ENCODE measurements at regions not wholly inside any gene's neighbourhood (a gene's known extent, or its start where the extent isn't known, plus 50 kb on each side); places are given as distances from the start of the nearest gene placed in this dataset.

DNA sequence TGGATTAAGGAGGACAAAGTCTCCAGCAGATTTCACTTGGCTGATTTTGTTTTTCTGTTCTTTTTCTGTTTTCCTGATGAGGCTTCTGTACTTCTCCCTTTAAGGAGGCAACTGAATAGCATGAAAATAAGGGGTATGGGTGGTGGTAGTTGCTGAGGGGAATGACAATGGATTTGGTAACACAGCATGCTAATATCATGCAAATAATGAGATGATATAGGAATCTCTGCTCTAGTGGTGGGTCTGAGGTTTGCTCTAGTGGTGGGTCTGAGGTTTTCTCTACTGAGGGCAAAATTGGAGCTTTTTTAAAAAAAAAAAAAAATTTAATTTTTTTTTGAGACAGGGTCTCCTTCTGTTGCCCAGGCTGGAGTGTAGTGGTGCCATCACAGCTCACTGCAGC is 139.7 kb downstream of the C9orf152 start:
- Histone ChIP-seq H3K36me3 (replicated peaks in 1 of 2; ENCODE audit: control extremely low read depth in 1 of 2, control insufficient read depth in 1 of 2, extremely low read depth in 1 of 2, insufficient read depth in 2 of 2, low read length in 1 of 2) (peaks cover 0 to 37% of the 10 kb centered on the region in 2 experiments), H2AFZ (ENCODE audit: insufficient read depth, low read depth, low read length, poor library complexity, severe bottlenecking) (no peak overlapping the region), H3K9ac (ENCODE audit: low read length) (no peak overlapping the region), H3K4me3 (ENCODE audit: control extremely low read depth in 1 of 5, extremely low read depth in 1 of 5, insufficient read depth in 1 of 5, low read depth in 2 of 5, low read length in 4 of 5) (no peak overlapping the region), H3K79me2 (ENCODE audit: control insufficient read depth, insufficient read depth, low read length) (peaks cover 99% of the 10 kb centered on the region), H3K27ac (ENCODE audit: low read length in 2 of 2) (peak overlapping the region in 1 of 2 donors; percentile 4), H3K4me1 (ENCODE audit: control insufficient read depth in 2 of 2, insufficient read depth in 2 of 2, low read length in 2 of 2) (peaks cover 63 to 80% of the 10 kb centered on the region in 2 donors), H4K20me1 (ENCODE audit: control insufficient read depth, insufficient read depth, low read length, poor library complexity, severe bottlenecking) (peaks cover 82% of the 10 kb centered on the region), H3K9me3 (ENCODE audit: control extremely low read depth in 1 of 3, control insufficient read depth in 2 of 3, insufficient read depth in 1 of 3, low read length in 2 of 3) (no peaks in the 10 kb centered on the region), H3K27me3 (replicated peaks in 1 of 4; ENCODE audit: control extremely low read depth in 1 of 4, control insufficient read depth in 3 of 4, insufficient read depth in 4 of 4, low read length in 3 of 4) (no peaks in the 10 kb centered on the region), H3K4me2 (replicated peaks; ENCODE audit: low read depth, low read length, poor library complexity, severe bottlenecking) (no peak overlapping the region)
- ChIA-PET POLR2A (interaction anchor here (0.8 kb wide), 1 partner anchor 161 kb away, joined by 3 read pairs; no protein-coding TSS in a partner anchor), CTCF (interaction anchor here (0.6 to 2.3 kb wide), 7 partner anchors 10 to 209 kb away, joined by 3 to 12 read pairs (median 3); no protein-coding TSS in a partner anchor)
- no peak for ATAC-seq (ENCODE audit: low read depth)
- Mint-ChIP-seq H3K9me3 (ENCODE audit: insufficient read depth) (no peaks in the 10 kb centered on the region), H3K4me3 (peak overlapping the region; percentile 60), H3K27me3 (no peaks in the 10 kb centered on the region), H3K27ac (peak overlapping the region; percentile 63), H3K4me1 (peaks cover 87% of the 10 kb centered on the region)
- intact Hi-C loops (cut with micrococcal nuclease): no loop called here
- DNase-seq: no peak
- no peak for TF ChIP-seq EZH2 (IDR thresholded peaks at IDR 0.05; ENCODE audit: borderline replicate concordance, insufficient read depth, low read depth, low read length, poor library complexity, severe bottlenecking)
- TF ChIP-seq, protein P1, sequence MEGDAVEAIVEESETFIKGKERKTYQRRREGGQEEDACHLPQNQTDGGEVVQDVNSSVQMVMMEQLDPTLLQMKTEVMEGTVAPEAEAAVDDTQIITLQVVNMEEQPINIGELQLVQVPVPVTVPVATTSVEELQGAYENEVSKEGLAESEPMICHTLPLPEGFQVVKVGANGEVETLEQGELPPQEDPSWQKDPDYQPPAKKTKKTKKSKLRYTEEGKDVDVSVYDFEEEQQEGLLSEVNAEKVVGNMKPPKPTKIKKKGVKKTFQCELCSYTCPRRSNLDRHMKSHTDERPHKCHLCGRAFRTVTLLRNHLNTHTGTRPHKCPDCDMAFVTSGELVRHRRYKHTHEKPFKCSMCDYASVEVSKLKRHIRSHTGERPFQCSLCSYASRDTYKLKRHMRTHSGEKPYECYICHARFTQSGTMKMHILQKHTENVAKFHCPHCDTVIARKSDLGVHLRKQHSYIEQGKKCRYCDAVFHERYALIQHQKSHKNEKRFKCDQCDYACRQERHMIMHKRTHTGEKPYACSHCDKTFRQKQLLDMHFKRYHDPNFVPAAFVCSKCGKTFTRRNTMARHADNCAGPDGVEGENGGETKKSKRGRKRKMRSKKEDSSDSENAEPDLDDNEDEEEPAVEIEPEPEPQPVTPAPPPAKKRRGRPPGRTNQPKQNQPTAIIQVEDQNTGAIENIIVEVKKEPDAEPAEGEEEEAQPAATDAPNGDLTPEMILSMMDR (IDR thresholded peaks at IDR 0.05): no peak

DNA sequence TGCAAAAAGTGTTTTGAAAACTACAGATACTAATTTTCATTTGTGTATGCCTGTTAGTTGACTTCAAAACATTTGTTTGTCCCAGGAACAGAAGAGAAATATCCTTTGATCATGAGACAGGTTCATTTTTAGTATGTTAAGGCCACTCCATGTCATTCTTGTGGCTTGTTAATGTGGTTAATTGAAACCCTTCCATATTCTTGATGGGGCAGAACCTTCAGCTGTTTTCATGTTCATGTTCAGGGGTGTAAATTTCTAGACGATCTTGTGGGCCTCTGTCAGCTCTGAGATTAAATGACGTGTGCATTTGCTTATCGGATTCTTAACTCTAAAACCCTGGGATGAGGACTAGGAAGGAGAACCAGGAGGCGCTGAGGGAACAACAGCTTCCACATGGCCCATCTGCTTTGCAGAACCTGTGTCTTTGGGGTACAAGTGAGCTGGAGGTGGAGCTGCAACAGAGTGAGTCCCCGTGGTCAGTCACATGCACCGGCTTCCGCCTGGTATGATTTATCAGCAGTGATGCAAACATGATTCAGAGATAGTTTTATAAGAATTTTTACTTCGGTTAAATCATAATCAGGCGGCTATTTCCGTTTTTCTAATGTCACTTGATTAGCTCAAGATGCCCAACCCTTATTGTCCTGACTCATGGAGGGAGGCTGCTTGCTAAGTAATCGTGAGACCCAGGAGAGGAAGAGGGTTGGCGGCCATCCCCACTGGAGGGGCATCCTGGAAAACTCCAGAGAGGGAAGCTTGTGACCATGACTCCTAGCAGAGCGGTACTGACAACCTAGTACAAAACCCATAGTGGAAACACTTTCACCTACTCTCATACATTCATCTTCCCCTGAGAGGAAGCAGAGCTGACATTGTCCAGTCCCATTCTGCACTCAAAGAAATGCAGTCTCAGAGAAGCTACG is 138.4 kb downstream of the C9orf152 start:
- intact Hi-C loops (cut with micrococcal nuclease): loop anchor here (10.0 kb wide), 1 partner anchor 55 kb away; no protein-coding TSS in a partner anchor
- POLR2A ChIA-PET: no interaction called here
- Mint-ChIP-seq H3K27me3 (no peaks in the 10 kb centered on the region), H3K27ac (peak overlapping the region; percentile 65), H3K4me3 (peak overlapping the region; percentile 26), H3K9me3 (ENCODE audit: insufficient read depth) (no peaks in the 10 kb centered on the region), H3K4me1 (peaks cover 88% of the 10 kb centered on the region)
- peaks cover 99% of the 10 kb centered on the region for H3K79me2 ChIP-seq (ENCODE audit: control insufficient read depth, insufficient read depth, low read length)
- H2AFZ ChIP-seq (ENCODE audit: insufficient read depth, low read depth, low read length, poor library complexity, severe bottlenecking): no peak overlapping the region
- ATAC-seq (ENCODE audit: low read depth): no peak
- CTCF ChIA-PET: interaction anchor here (0.8 to 2.3 kb wide), 6 partner anchors 12 to 210 kb away, joined by 3 to 12 read pairs (median 4); no protein-coding TSS in a partner anchor
- DNase-seq: no peak
- H3K4me2 ChIP-seq (replicated peaks; ENCODE audit: low read depth, low read length, poor library complexity, severe bottlenecking): no peak overlapping the region
- H4K20me1 ChIP-seq (ENCODE audit: control insufficient read depth, insufficient read depth, low read length, poor library complexity, severe bottlenecking): peaks cover 81% of the 10 kb centered on the region
- H3K9ac ChIP-seq (ENCODE audit: low read length): no peak overlapping the region
- H3K4me1 ChIP-seq (ENCODE audit: control insufficient read depth in 2 of 2, insufficient read depth in 2 of 2, low read length in 2 of 2): peaks cover 57 to 72% of the 10 kb centered on the region in 2 donors
- H3K9me3 ChIP-seq (ENCODE audit: control extremely low read depth in 1 of 3, control insufficient read depth in 2 of 3, insufficient read depth in 1 of 3, low read length in 2 of 3): no peaks in the 10 kb centered on the region
- TF ChIP-seq EZH2 (IDR thresholded peaks at IDR 0.05; ENCODE audit: borderline replicate concordance, insufficient read depth, low read depth, low read length, poor library complexity, severe bottlenecking): no peak
- TF ChIP-seq, protein P1 (IDR thresholded peaks at IDR 0.05): no peak
- no peak overlapping the region for H3K4me3 ChIP-seq (ENCODE audit: control extremely low read depth in 1 of 5, extremely low read depth in 1 of 5, insufficient read depth in 1 of 5, low read depth in 2 of 5, low read length in 4 of 5)
- WGBS (ENCODE audit: insufficient coverage): 92% methylated on average over 8 of the region's 14 CpGs
- peak overlapping the region in 1 of 2 donors; percentile 45 for H3K27ac ChIP-seq (ENCODE audit: low read length in 2 of 2)
- peaks cover 0 to 31% of the 10 kb centered on the region in 2 experiments for H3K36me3 ChIP-seq (replicated peaks in 1 of 2; ENCODE audit: control extremely low read depth in 1 of 2, control insufficient read depth in 1 of 2, extremely low read depth in 1 of 2, insufficient read depth in 2 of 2, low read length in 1 of 2)
- H3K27me3 ChIP-seq (replicated peaks in 1 of 4; ENCODE audit: control extremely low read depth in 1 of 4, control insufficient read depth in 3 of 4, insufficient read depth in 4 of 4, low read length in 3 of 4): no peaks in the 10 kb centered on the region

Measured in B cell (primary cell).